HG03442 (cell line): ENCODE measurements at regions not wholly inside any gene's neighbourhood (a gene's known extent, or its start where the extent isn't known, plus 50 kb on each side); places are given as distances from the start of the nearest gene placed in this dataset.

ENCODE experiments used
- ATAC-seq: cut with Tn5 transposase; IDR thresholded peaks from one replicate; pipeline ENCODE4 v1.9.1; 2021; ENCODE audit warnings: mild to moderate bottlenecking, moderate library complexity; ENCODE audit not compliant: unreplicated experiment

DNA sequence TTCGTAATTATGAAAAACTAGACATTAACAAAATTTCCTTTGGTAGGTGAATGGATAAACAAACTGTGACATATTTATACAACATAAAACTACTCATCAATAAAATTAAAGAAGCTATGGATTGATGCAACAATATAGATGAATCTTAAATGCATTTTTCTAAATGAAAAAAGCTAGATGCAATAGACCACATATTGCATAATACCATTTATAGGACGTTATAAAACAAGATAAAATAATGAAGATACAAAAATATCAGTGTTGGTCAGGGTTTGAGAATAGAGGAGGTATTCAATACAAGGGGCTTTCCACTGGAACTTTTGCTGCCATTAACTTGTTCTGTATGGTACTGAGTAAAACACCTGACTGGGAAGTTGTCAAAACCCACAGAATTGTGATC is 314.4 kb downstream of the GRB14 start:
- ATAC-seq = no peak

DNA sequence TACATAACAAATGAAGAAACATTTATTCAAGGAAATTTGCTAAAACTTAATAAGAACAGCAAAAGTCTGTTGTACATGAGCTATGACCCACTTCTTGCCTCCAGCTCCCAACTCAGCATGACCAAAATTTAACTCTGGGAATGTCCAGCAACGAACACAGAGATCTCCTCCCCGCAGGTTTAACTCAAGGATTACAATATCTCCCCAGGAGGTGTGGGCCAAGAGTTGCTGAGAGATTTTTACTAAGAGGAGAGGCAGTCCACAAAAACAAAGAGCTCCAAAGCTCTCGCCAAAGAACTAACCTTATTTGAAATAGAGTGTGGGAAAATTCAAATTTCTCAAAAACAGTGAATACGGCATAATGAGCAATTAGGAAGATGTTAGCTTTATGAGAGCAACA is 318.5 kb downstream of the GRB14 start:
- no peak for ATAC-seq

DNA sequence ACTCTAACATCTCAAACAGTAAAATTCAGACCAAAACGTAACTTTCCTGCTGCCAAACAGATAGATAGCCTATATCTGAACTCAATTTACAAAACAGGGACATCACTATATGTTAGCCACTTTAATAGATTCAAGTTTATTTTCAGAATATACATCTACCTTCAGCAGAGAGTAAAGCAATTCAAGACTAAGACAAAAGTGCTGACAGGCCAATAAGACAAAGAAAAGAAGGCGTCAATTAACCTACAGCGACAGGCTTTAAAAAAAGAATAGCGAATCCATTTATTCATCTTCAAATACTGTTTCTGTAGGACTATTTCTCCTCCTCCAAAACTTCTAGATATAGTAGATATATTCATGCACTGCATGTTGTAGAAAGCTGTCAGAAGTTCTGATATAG is 333.0 kb downstream of the GRB14 start:
- no peak for ATAC-seq

DNA sequence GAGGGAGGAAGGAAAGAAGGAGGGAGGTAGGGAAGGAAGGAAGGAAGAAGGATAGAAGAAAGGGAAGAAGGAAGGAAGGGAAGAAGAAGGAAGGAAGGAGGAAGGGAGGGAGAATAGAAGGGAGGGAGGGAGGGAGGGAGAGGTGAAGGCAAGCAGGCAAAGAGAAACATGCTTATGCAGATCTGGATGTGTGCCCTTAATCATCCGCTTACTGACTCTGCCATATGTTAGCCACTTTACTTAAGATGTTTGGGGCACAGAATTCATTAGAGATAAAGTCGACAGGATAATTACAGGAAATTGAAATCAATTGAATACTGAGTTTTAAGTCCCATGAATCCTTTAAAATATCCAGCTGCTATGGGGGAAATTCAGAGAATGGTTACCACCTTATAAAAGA is 334.2 kb downstream of the GRB14 start:
- no peak for ATAC-seq

DNA sequence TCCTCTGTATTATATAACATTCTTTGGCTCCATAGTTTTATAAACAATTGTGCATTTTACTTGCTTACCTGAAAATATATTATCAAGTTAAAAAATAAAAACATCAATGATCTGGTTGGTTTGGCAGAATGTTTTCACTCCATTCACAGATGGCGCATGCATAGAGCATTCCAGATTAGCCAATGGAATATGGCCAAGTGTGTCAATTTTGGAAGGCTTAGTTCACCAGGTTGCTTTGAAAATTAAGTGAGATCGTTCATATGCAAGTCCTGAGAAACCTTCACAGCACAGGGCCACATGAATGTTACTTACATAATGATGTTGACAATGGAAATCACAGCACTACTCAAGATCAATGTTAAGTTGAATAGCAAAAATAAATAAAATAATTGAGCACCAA is 335.7 kb downstream of the GRB14 start:
- ATAC-seq = no peak

DNA sequence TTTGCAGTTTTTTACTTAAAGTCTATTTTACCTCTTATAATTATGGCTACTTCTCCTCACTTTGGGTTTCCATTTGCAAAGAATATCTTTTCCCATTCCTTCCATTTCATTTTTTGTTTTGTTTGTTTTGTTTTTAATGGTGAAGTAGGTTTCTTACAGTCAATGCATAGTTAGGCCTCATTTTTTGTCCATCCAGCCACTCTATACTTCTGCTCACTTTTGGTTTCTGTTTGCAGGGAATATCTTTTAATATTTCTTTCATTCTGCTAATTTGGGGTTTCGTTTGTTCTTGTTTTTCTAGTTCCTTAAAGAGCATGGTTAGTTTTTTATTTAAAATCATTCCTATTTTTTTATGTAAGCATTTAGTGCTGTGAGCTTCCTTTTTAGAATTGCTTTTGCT is 339.4 kb downstream of the GRB14 start:
- ATAC-seq = no peak

DNA sequence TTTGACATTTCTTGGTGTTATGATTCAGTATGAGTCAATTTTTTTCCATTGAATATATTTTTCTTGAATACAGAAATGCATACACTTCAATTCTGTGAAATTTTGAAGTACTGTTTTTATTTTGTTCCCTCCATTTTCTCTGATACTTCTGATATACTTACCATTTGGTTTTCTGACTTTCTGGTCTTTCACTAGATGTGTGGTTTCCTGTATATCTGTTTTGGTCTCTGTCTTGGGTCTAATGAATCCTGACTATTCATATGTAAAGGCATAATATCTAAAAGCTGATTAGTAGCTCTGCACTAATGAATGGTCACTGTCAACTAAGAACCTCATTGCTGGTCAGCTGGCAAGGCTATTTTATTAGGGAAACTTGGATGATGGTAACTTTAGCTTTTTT is 345.6 kb downstream of the GRB14 start:
- no peak for ATAC-seq

DNA sequence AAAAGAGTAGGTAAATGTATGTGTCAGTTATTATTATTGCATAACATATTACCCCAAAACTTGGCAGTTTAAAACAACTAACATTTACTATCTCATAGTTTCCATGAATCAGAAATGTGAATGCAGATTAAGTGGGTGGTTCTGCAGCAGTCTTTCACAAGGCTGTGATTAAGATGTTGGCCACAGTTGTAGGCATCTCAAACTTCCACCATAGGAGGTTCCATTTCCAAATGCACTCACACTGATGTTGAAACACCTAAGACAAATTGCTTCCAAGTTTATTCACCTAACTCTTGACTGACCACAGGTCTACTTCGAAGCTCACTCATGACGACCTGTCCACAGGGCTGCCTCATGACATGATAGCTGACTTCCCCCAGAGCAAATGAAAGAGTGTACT is 360.8 kb downstream of the GRB14 start:
- ATAC-seq = no peak

DNA sequence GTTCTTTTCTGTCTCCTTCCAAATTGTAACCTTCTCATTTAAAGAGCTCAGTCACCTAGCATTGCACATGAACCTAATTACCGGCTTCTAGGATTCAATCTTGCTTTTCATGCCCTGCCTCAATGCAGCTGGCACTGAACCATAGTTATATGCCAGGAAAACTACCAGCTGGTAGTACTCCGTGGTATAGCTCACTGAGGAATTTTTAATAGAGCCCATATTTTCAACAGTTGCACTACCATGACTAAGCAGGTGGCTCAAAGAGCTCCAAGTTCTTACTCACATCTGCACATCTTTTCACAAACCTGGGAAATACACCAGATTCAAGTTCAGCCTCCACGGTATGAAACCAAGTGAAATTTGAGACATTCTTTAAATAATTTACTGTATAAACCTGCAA is 363.5 kb downstream of the GRB14 start:
- no peak for ATAC-seq

DNA sequence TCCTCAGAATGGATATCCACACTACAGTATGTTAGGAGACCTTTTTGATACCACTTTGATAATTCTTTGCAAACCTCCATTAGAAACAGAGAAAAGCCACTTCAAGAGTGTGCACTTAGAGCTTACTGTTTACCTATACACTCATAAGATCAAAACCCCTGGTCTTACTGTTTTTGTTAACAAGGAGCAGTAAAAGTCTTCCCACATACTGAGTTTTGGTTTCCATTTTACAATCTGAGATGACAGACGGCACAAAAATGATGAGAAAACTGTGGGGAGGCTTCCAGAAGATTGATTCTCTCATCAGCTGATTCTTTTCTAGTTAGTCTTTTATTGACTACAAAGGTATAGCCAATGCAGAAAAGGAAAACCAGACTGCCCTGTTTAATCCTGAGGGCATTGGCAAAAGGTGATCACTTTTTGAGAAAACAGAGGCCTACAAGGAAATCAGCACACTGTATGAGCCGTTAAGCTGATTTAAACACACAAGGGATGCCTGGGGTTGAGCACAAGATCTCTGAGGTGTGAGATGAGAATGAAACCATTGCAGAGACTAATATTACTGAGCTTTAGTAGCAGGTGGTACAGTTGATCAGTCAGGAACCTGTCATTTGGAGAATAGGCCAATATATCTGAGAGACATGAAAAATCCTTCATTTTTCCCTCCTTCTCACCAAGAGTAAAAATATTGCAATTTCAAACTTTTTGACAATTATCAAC is 368.6 kb downstream of the GRB14 start:
- peak; percentile 89 for ATAC-seq

DNA sequence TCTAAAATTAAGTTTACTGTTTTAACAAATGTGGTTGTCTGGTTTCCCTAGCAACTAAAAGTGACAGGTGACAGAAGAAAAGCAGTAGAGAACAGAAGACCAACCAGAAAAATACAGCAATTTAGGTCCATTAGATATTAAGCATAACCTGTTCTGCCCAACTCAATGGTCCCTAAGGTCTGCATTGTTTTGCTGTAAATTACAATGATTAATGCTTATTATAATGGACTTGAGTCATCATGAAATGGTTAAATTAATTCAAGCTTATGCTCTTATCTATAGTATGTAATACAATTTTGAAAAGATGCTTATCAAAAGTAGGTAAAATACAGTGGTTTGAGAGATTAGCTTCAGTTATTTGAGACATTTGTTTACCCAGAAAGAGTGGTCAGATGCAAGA is 378.0 kb downstream of the GRB14 start:
- no peak for ATAC-seq

DNA sequence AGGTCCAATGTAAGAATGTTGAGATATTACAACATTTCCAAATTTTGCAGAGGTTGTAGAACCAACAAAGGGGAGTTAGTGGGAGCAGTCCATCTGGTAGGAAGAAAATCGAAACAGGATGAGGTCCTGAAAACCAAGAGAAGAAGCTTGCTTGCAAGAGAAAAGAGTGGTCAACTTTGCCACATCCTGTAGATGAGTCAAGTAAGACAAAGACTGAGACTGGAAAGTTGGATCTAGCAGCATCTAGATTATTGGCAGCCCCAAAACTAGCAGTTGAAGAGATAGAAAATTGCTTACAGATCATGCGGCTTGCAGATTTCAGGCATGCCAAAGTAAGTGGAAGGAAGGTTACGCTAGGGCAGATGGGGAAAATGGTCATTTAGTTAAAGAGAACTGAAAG is 378.9 kb downstream of the GRB14 start:
- no peak for ATAC-seq

DNA sequence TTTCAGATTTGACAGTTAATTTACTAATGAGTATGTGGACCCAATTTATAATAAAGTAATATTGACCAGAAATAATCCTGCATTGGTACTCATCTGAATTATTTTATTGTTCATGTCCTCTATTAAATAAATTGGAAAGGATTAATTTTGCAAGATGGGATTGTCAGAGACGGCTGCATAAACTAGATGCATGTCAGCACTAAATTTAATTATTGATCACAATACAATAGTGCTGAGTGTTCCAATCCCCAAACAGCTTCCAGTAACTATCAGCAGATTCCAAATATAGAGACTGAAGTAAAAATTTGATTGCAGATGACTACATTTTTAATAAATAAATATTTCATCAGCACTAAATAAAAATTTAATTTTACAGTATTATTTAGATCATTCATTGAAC is 387.2 kb downstream of the GRB14 start:
- ATAC-seq = no peak

DNA sequence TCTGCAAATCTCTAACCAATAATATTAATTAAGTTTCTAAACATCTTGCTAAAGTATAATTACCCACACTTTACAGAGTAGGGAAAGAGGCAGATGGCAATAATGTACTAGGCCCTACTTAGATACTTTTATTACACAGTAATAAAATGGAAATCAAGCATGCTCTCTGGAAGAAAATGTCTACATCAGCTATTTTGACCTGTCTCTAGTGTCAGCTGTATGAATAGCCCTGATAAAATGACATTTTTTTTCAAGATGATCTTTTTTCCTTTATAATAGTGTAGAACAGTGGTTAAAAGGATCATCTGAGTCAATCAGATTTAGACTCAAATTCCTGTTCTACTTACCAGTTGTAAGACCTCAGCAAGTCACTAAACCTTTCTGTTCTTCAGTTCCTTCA is 397.3 kb downstream of the GRB14 start:
- ATAC-seq = no peak

DNA sequence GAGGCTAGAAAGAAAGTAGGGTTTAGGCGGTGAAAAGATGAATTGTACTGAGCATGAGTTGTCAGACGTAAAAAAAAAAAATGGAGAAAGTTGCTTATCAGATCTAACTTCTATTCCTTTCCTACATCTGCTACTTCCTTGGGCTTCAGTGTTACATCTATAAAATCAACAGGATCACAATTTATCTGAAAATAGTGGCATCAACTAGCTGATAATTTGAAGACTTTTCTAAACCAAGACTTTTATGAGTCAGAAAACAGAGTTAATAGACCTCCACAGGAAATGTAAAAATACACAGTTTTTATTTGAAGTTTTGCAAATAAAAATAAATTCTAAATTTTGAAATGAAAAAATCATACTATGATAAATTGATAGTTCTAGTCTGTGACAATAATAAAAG is 399.8 kb downstream of the GRB14 start:
- ATAC-seq = no peak

DNA sequence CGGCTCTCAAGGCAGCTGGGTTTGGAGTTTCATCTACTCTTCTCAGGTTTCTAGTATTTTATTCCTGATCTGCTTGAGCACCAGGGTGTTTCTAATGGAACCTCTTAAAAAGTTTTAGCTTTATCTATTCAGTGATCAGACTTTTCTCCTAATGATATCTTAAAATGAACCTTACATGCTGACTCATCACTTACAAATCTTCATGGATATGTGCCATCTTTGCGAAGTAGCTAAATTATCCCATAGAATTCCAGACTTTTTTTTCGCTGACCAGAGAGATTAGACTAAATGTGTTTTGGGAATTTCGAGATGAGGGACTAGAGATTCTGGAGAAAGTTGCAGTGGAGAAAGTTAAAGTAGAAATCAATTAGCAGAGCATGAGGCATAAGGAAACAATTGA is 401.0 kb downstream of the GRB14 start:
- no peak for ATAC-seq

DNA sequence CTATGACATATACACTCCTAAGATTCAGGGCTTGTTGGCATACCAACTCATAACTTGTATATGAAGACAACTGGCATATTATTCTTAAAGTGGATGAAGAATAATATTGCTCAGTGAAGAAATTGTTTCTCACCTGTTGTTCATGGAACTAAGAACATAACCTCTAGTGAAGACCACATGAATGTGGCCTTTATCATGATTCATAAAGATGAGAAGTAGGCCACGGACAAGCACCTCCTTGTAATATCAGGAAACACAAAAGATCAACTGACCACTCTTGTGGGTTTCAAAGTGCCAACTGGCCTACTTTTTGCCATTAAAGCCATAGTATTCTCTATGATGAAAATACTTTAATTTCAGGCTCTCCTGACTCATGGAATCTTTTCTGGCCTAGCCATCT is 407.4 kb downstream of the GRB14 start:
- no peak for ATAC-seq

DNA sequence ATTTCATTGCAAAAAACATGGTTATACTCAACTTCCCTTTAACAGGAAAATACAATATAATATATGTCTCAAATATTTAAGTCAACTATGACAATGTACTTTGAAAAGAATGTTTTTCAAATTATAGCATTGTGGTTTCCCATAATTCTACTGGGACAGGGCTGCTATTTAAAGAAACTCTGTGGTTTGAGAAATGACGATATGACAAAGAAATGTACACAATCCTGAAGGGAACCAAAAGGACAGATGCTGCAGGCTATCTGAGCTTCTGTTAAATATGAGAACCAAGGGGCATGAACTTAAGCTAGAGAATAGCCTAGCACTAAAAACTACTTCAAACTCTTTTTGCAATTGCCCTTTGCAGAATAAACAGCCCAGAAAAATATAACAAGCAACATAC is 415.9 kb downstream of the GRB14 start:
- ATAC-seq = no peak

DNA sequence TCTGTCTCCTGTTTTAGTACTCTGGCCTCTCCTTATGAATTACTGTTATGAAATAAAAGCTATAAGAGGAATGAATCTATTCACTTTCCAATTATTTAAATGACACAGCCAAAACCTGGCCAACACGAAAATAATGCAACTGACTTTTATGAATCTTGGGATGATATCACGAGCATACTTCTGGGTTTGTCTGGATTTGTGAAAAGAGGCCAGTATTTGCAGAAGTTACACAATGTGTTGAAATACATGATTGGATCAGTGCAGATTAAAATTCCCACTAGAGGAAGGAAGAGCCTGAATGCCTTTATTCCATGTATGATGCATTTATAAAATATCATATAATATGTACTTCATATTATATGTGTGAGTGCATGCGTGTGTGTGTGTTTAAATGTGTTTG is 418.2 kb downstream of the GRB14 start:
- no peak for ATAC-seq

DNA sequence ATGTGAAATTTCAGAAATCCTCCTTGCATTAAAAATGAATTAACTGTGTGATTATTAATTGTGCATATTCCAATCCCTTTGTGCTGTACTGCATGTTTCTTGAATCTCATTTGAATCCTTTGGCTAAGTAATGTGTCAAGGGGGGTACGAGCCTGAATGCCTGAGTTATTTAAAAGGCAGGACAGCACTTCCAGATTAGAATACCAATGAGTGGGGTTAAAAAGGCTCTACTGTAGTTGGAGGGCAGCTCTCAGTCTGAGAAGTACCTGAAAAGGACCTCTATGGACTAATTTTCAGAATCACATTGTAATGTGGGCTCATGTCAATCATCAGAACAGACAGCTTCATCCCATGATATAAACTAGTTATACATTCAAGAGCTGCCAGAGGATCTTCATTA is 423.0 kb downstream of the GRB14 start:
- ATAC-seq = no peak

DNA sequence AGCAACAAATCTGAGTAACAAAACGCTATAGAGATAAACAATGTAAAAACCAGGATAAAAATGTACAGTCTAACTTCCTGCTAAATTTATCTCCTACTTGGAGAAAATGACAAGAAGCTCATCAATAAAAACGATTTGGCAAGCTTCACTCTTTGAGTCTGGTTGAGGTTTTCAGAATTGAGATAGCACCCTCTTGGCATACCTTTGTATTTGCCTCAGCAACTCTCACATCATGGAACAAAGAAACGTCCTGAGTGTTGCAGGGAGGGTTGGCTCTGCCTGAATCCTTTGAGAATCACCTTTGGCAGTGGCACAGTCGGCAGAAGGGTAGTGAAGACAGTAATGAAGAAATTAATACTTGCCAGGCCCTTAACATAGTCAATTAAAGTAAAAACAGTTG is 430.6 kb downstream of the GRB14 start:
- ATAC-seq = no peak

DNA sequence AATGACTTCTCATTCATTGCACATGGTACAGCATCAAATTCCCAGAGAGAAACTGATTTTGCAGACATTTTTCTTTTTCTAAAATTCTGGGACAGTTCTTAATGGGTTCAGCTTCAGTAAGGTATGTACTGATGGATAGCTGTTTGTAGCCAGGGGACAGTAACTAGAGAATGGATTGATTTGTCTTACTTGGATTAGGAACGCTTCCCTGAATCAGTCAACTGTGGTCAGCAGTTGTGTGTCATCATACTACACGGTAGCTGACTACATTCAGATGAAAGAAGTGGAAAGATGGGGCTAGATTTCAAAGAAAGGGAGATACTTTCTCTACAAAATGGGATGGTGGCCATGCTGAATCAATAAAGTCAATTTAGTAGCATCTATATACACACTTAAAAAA is 431.4 kb downstream of the GRB14 start:
- ATAC-seq = no peak

DNA sequence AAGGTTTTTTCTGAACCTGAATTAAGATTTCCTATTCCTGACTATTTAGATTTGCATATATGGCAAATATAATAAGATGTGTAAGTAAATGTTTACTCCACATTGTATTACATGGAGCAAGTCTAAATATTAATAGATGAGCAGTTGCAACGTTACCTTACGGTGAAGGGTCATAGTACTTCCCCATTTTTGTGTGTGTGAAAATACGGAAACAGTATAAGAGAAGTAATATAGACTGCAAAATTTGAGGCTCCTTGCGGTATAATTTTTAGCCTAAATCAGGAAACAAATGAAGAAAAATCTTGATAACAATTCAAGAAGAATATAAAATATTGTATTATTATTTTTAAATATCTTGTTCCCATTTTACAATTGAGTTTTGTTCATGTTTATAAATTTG is 434.2 kb downstream of the GRB14 start:
- no peak for ATAC-seq

DNA sequence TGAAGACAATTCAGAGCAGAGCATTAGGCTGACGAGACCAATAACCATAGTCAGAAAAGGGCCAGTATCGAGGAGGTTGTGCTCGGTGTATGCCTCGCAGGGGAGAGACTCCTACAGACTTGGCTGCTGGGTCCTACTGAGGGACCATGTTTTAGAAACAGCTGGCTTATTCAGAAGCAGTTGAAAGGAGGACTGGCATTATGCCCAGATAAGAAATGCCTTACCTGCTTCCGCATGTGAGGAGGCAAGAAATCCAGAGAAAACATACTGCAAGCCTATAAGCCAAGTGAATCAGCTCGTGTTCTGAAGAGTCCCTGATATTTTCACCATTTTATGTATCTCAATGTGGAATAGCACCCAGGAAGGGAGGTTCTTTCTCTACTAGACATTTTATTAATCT is 434.7 kb downstream of the GRB14 start:
- ATAC-seq = no peak
